Loucy (cell line): ENCODE measurements at regions not wholly inside any gene's neighbourhood (a gene's known extent, or its start where the extent isn't known, plus 50 kb on each side); places are given as distances from the start of the nearest gene placed in this dataset.

Source experiments
- H2AFZ ChIP-seq: fragments of 200-600 bp; sonication (generic); 2 replicates; pipeline ENCODE4 v1.6.0; 2016; ENCODE audit warnings: antibody characterized with exemption, mild to moderate bottlenecking, low read length, moderate library complexity
- H3F3A ChIP-seq: fragments of 200-600 bp; 2 replicates; pipeline ENCODE4 v1.6.0; 2016; ENCODE audit warnings: antibody characterized with exemption, low read depth, mild to moderate bottlenecking
- H3K27me3 ChIP-seq: fragments of 200-600 bp; sonication (generic); 2 replicates; pipeline ENCODE4 v1.6.1; 2014; ENCODE audit warnings: low read length, mild to moderate bottlenecking; ENCODE audit not compliant: insufficient read depth, poor library complexity, severe bottlenecking
- H3K36me3 ChIP-seq: fragments of 200-600 bp; sonication (generic); 2 replicates; pipeline ENCODE4 v1.6.1; 2016; ENCODE audit warnings: low read length; ENCODE audit not compliant: insufficient read depth
- H3K4me1 ChIP-seq: fragments of 200-600 bp; sonication (generic); 2 replicates; pipeline ENCODE4 v1.5.1; 2014; ENCODE audit warnings: low read length, mild to moderate bottlenecking; ENCODE audit not compliant: insufficient read depth, poor library complexity, severe bottlenecking
- H3K4me2 ChIP-seq: fragments of 200-600 bp; sonication (generic); 2 replicates; pipeline ENCODE4 v1.6.0; 2014; ENCODE audit warnings: antibody characterized with exemption, low read length, low read depth, mild to moderate bottlenecking; ENCODE audit not compliant: poor library complexity, severe bottlenecking
- H3K4me3 ChIP-seq: fragments of 200-600 bp; sonication (generic); 2 replicates; pipeline ENCODE4 v1.5.1; 2014; ENCODE audit warnings: low read length, mild to moderate bottlenecking, mixed read lengths; ENCODE audit not compliant: poor library complexity, severe bottlenecking
- H3K79me2 ChIP-seq: fragments of 200-600 bp; sonication (generic); 2 replicates; pipeline ENCODE4 v1.6.1; 2014; ENCODE audit warnings: low read length; ENCODE audit not compliant: insufficient read depth
- H3K9ac ChIP-seq: fragments of 200-600 bp; sonication (generic); 2 replicates; pipeline ENCODE4 v1.6.0; 2014; ENCODE audit warnings: mild to moderate bottlenecking, low read depth, low read length, moderate library complexity; ENCODE audit not compliant: poor library complexity, severe bottlenecking
- H3K9me2 ChIP-seq: fragments of 200-600 bp; sonication (generic); replicated peaks from 2 replicates; pipeline ENCODE4 v1.6.1; 2016; ENCODE audit warnings: low read depth, low read length, mixed read lengths
- H3K9me3 ChIP-seq: fragments of 200-600 bp; sonication (generic); 2 replicates; pipeline ENCODE4 v1.6.1; 2014; ENCODE audit warnings: mild to moderate bottlenecking, antibody characterized with exemption, low read length, low read depth; ENCODE audit not compliant: insufficient read depth
- H4K20me1 ChIP-seq: fragments of 200-600 bp; sonication (generic); 2 replicates; pipeline ENCODE4 v1.6.0; 2014; ENCODE audit warnings: antibody characterized with exemption, low read length, mild to moderate bottlenecking; ENCODE audit not compliant: insufficient read depth, poor library complexity, severe bottlenecking
- CTCF ChIP-seq: fragments of 200-600 bp; sonication (generic); conservative IDR thresholded peaks from 2 replicates; pipeline ENCODE4 v1.5.1; 2014; ENCODE audit warnings: mild to moderate bottlenecking, antibody characterized with exemption, low read length
- EZH2phosphoT487 ChIP-seq: fragments of 200-600 bp; IDR thresholded peaks from 2 replicates; pipeline ENCODE4 v1.6.1; 2018; ENCODE audit warnings: antibody characterized with exemption, mild to moderate bottlenecking, moderate library complexity, borderline replicate concordance

GRCh38 chr14:104329793-104330192 is 191.4 kb downstream of the KIF26A start:
- no peaks in the 10 kb centered on the region for H3K79me2 ChIP-seq
- no peaks in the 10 kb centered on the region for H4K20me1 ChIP-seq
- TF ChIP-seq CTCF, result no peak
- no peak for TF ChIP-seq EZH2phosphoT487
- H3K27me3 ChIP-seq, result no peaks in the 10 kb centered on the region
- H3K36me3 ChIP-seq, result no peaks in the 10 kb centered on the region
- no peak overlapping the region for H3K4me2 ChIP-seq
- no peaks in the 10 kb centered on the region for H3F3A ChIP-seq
- no peak overlapping the region for H3K9ac ChIP-seq
- no peaks in the 10 kb centered on the region for H3K4me1 ChIP-seq
- H3K9me3 ChIP-seq, result peaks cover 9% of the 10 kb centered on the region; the same call in 1 of the 2 replicates
- no peak overlapping the region for H2AFZ ChIP-seq
- no peak overlapping the region for H3K4me3 ChIP-seq
- H3K9me2 ChIP-seq, result no peaks in the 10 kb centered on the region

- no peak overlapping the region for H3K4me3 ChIP-seq
- no peak overlapping the region for H2AFZ ChIP-seq
- TF ChIP-seq CTCF, result no peak
- no peak for TF ChIP-seq EZH2phosphoT487
- no peaks in the 10 kb centered on the region for H3F3A ChIP-seq
- no peak overlapping the region for H3K9ac ChIP-seq
- no peaks in the 10 kb centered on the region for H3K36me3 ChIP-seq
- no peaks in the 10 kb centered on the region for H3K27me3 ChIP-seq
- no peaks in the 10 kb centered on the region for H3K4me1 ChIP-seq
- peaks cover 9% of the 10 kb centered on the region; the same call in 1 of the 2 replicates for H3K9me3 ChIP-seq
- no peaks in the 10 kb centered on the region for H3K79me2 ChIP-seq
- H4K20me1 ChIP-seq, result no peaks in the 10 kb centered on the region
- H3K9me2 ChIP-seq, result no peaks in the 10 kb centered on the region
- H3K4me2 ChIP-seq, result no peak overlapping the region
Observed at GRCh38 chr14:104331871-104332605, 193.7 kb downstream of the KIF26A start.

- Histone ChIP-seq H3K79me2 (no peaks in the 10 kb centered on the region), H3K27me3 (no peaks in the 10 kb centered on the region), H3K4me3 (no peak overlapping the region), H4K20me1 (no peaks in the 10 kb centered on the region), H3K4me1 (no peaks in the 10 kb centered on the region), H3K9ac (no peak overlapping the region), H3K4me2 (no peak overlapping the region), H3K9me2 (no peaks in the 10 kb centered on the region), H2AFZ (no peak overlapping the region), H3F3A (no peaks in the 10 kb centered on the region), H3K36me3 (no peaks in the 10 kb centered on the region), H3K9me3 (peaks cover 9% of the 10 kb centered on the region; the same call in 1 of the 2 replicates)
- TF ChIP-seq CTCF, result no peak
- no peak for TF ChIP-seq EZH2phosphoT487
Observed at GRCh38 chr14:104332634-104333270, 194.4 kb downstream of the KIF26A start.
